Kidney (tissue), 13 donors: ENCODE measurements at regions not wholly inside any gene's neighbourhood (a gene's known extent, or its start where the extent isn't known, plus 50 kb on each side); places are given as distances from the start of the nearest gene placed in this dataset.

Experiments
- DNase-seq, 5 donors: peaks; one replicate each; pipeline ENCODE4 v3.0.0-alpha.2; 2013 to 2020
- FAIRE-seq: peaks from 2 replicates; lab custom pipeline; 2012; peaks lifted over from hg19 to GRCh38; lab: Jason Lieb, UNC
- H3K27ac ChIP-seq, 2 donors: one replicate each; pipeline ENCODE4 v1.7.0; 2013; ENCODE audit warnings: low read depth in 2 of 2, low read length in 2 of 2, inconsistent platforms in 1 of 2
- H3K27me3 ChIP-seq: one replicate; pipeline ENCODE4 v1.7.1; 2013; ENCODE audit warnings: low read length, inconsistent platforms; ENCODE audit not compliant: control insufficient read depth, insufficient read depth
- H3K36me3 ChIP-seq, 3 donors: one replicate each; pipeline versions ENCODE4 v1.7.0 to v1.7.1; 2013; ENCODE audit warnings: low read length in 3 of 3, control low read depth in 1 of 3, inconsistent platforms in 1 of 3; ENCODE audit not compliant: insufficient read depth in 3 of 3, control insufficient read depth in 2 of 3
- H3K4me1 ChIP-seq, 3 donors: one replicate each; pipeline versions ENCODE4 v1.7.0 to v1.7.1; 2013; ENCODE audit warnings: low read length in 3 of 3, inconsistent platforms in 1 of 3, low read depth in 1 of 3; ENCODE audit not compliant: control insufficient read depth in 2 of 3, insufficient read depth in 2 of 3
- H3K4me3 ChIP-seq, 3 donors: one replicate each; pipeline versions ENCODE4 v1.7.0 to v1.8.1; 2013; ENCODE audit warnings: low read length in 3 of 3, control low read depth in 1 of 3, inconsistent platforms in 1 of 3
- H3K9ac ChIP-seq, 3 donors: one replicate each; pipeline versions ENCODE4 v1.7.0 to v1.7.1; 2013; ENCODE audit warnings: low read length in 3 of 3, control low read depth in 1 of 3, inconsistent platforms in 1 of 3
- H3K9me3 ChIP-seq, 3 donors: one replicate each; pipeline versions ENCODE4 v1.7.0 to v1.7.1; 2013; ENCODE audit warnings: low read length in 3 of 3, control low read depth in 1 of 3, inconsistent platforms in 1 of 3; ENCODE audit not compliant: control insufficient read depth in 2 of 3, insufficient read depth in 1 of 3
- CTCF ChIP-seq: IDR thresholded peaks from 3 replicates; pipeline ENCODE4 v1.5.1; 2012; ENCODE audit warnings: mild to moderate bottlenecking, moderate library complexity, borderline replicate concordance; ENCODE audit not compliant: insufficient read depth; ENCODE audit errors: extremely low read depth
- intact Hi-C: fragments of 100-400 bp; cut with DNase I; formaldehyde crosslinking; loops from one replicate; pipeline ENCODE4 v1.11.1; 2022
- donor health status: control.
- donor health status: control.
- donor health status: control.
- donor health status: control.
- donor health status: control.
- donor health status: DM: yes; HTN: yes; CAD: no.
- donor health status: Normal renal cell carcinoma (clear cell type).

- DNase-seq: no peak
- no peaks in the 10 kb centered on the region for H3K9me3 ChIP-seq
- no peak for FAIRE-seq
- H3K9ac ChIP-seq: no peak overlapping the region
- intact Hi-C loops: no loop called here
- H3K27me3 ChIP-seq: no peaks in the 10 kb centered on the region
- TF ChIP-seq CTCF: no peak
- H3K4me1 ChIP-seq: no peaks in the 10 kb centered on the region
- H3K36me3 ChIP-seq: no peaks in the 10 kb centered on the region
- no peak overlapping the region for H3K4me3 ChIP-seq
- no peak overlapping the region for H3K27ac ChIP-seq
These were observed 362.0 kb upstream of the XYLT1 start for GRCh38 chr16:17832738-17833137.

GRCh38 chr16:17831330-17831729 is 360.6 kb upstream of the XYLT1 start:
- no peak for FAIRE-seq
- H3K4me1 ChIP-seq: no peaks in the 10 kb centered on the region
- intact Hi-C loops: no loop called here
- H3K27me3 ChIP-seq: no peaks in the 10 kb centered on the region
- no peak overlapping the region for H3K9ac ChIP-seq
- H3K27ac ChIP-seq: no peak overlapping the region
- no peak for DNase-seq
- H3K4me3 ChIP-seq: no peak overlapping the region
- no peak for TF ChIP-seq CTCF
- H3K9me3 ChIP-seq: no peaks in the 10 kb centered on the region
- H3K36me3 ChIP-seq: no peaks in the 10 kb centered on the region

GRCh38 chr16:17830651-17831050 is 359.9 kb upstream of the XYLT1 start:
- Histone ChIP-seq H3K27me3 (no peaks in the 10 kb centered on the region), H3K36me3 (no peaks in the 10 kb centered on the region), H3K4me1 (no peaks in the 10 kb centered on the region), H3K27ac (no peak overlapping the region), H3K9me3 (no peaks in the 10 kb centered on the region), H3K9ac (no peak overlapping the region), H3K4me3 (no peak overlapping the region)
- TF ChIP-seq CTCF: no peak
- no peak for DNase-seq
- intact Hi-C loops: no loop called here
- FAIRE-seq: no peak

GRCh38 chr16:17829811-17830210 is 359.1 kb upstream of the XYLT1 start:
- no peak for FAIRE-seq
- no peak for TF ChIP-seq CTCF
- Histone ChIP-seq H3K36me3 (no peaks in the 10 kb centered on the region), H3K9ac (no peak overlapping the region), H3K4me3 (no peak overlapping the region), H3K4me1 (no peaks in the 10 kb centered on the region), H3K27ac (no peak overlapping the region), H3K27me3 (no peaks in the 10 kb centered on the region), H3K9me3 (no peaks in the 10 kb centered on the region)
- no peak for DNase-seq
- intact Hi-C loops: no loop called here
